NCI-H1436 treated with DMSO at 0.1 percent for 48 hours (cell line): ENCODE measurements at regions not wholly inside any gene's neighbourhood (a gene's known extent, or its start where the extent isn't known, plus 50 kb on each side); places are given as distances from the start of the nearest gene placed in this dataset.

Source experiments
- DNase-seq: peaks from one replicate; lab custom pipeline; 2025; lab: John Stamatoyannopoulos, UW

DNA sequence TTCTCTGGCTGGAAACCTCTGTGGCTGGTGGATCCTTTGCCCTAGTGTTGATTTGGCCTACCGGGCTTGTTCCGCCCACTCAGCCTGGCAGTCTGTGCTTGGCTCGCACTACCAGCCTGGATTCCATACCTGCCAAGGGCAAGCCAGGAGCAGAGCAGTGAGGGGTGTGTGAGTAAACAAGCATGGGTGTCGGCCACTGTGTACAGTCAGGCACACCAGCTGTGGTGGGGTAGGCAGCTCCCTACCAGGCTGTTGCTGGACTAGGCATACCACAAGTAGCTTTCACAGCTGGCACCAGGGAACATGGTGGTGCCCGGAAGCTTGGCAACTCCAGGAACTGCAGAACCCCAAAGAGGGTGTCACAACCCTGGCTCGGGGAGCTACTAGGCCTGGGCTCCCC lies 942.9 kb upstream of the LRRN3 start:
- DNase-seq, result no peak

DNA sequence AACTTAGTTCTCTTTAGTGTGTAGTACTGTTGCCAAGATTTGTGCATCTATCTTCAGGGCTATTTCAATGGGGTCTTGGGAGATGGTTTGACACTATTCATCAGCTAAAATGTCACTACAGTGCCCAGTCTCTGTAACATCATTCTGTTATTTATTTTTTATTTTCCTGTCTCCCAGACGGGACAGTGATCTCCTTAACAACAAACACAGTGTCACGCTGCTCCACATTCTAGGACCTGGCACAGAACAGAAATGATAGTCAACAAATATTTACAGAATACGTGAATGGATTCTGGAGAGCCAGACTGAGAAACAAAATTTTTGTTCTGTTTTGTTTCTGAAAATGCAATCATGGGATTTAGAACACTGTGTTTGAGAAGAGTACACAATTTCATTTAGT lies 937.7 kb upstream of the LRRN3 start:
- DNase-seq, result no peak

DNA sequence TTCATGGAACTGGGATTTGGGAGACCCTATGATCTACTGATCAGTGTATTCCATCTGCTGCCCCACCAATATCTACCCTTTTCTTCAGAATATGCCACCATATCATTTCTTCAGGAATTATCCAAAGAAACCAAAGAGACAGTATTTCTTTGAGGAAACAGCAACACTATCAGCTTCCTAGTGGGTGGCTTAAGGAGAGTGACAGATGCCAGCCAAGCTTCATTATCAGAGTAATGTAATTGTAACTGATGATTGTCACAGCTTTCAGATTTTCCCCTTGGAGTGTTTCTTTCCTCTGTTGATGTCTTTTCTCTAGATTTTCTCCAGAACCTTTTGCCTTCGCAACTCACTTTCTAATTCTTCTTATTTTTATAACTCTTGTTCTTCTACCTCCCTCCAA lies 934.4 kb upstream of the LRRN3 start:
- DNase-seq, result no peak

DNA sequence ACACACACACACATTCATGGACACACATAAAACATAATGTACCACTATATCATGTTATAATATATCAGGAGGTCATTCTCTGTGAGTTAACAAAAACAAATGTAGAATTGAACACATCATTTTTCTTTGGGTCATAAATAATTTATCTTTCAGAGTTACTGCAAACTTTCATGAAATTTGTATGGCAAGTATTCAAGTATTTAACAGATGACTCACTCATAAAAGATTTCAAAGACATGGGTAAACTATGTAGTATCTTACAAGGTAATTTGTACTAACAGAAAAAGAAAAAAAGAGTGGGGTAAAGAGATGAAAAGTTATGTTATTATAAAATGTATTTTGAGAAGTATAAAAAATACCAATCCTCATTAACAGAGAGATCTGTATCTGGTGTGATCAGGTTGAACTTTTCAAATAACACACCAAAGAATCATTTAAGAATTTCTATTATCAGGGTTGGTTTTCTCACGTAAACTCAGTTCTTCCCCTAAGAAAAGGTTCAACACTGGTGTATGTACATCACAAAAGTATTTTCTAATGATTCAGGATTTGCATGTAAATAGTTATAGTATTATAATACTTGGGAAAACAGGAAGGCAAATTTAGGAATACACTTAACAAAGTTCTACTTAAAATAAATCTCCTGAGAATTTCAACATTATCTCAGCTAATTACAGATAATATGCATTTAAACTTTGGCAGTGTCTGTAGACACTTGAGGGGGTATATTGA lies 933.1 kb upstream of the LRRN3 start:
- DNase-seq, result no peak

DNA sequence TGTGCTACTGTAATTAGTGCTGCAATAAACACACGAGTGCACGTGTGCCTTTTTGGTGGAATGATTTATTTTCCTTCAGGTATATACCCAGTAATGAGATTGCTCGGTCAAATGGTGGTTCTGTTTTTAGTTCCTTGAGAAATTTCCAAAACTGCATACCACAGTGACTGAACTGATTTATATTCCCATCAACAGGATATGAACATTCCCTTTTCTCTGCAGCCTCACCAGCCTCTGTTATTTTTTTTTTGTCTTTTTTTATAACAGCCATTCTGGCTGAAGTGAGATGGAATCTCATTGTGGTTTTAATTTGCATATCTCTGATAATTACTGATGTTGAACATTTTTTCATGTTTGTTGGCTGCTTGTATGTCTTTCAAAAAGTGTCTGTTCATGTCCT lies 922.9 kb upstream of the LRRN3 start:
- DNase-seq, result no peak

DNA sequence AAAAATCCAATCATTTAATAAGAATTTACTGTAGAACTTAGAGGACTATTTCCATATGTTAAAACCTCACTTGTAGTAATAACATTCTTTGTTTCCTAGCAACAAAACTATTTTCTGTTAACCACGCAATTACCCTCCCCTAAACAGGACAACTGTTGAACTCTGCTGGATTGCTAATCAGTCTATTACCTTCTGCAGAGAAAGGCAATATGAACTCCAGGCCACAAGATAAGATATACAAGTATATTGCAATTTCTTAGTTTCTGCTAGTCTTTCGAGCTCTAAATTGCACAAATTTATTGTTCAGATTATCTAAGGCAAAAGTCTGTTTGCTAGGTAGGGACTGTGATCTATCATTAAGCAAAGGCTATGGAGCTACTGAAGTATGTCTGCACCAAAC lies 920.1 kb upstream of the LRRN3 start:
- no peak for DNase-seq

DNA sequence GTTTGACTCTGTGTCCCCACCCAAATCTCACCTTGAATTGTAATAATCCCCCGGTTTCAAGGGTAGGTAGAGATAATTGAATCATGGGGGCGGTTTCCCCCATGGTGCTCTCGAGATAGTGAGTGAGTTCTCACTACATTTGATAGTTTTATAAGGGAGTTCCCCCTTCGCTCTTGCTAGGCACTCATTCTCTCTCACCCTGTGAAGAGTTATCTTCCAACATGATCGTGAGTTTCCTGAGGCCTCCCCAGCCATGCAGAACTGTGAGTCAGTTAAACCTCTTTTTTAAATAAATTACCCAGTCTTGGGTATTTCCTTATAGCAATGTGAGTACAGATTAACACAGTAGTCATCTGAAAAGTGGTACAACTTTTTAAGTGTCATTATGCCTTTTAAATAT lies 913.5 kb upstream of the LRRN3 start:
- DNase-seq, result no peak

DNA sequence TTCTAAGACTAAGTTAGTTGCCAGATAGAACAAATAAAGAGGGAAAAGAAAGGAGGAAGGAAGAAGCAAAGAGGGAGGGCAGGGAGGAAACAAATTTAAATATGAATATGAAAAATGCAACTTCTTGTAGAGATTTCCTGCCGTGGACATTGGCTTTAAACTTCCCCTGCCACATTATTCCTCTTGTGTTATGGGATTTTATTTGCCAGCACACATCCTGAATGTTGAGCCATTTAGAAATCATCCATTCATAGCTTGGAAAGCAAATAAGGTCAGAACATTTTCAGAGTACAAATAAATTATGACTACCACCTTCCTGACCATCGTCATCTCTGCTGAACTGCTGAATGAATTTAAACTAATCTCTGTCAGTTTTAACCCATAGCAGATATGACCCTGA lies 911.9 kb upstream of the LRRN3 start:
- DNase-seq, result no peak

DNA sequence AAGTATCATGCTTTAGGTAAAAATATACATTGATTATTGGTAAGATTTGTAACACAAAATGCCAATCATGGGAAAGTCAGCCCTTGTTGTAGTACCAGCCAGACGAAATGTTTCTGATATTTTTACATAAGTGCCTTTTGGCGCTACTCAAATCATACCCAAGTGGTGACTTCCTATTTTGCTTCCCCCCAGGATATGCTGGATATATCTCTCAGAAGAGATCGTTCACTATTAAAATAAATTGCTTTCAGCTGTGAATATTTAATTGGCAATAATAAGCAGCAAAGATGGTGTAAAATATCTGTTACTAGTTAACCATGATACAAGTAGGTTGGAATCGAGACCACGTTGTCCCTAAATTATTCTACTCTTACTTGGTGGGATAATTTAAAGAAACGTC lies 909.2 kb upstream of the LRRN3 start:
- no peak for DNase-seq

DNA sequence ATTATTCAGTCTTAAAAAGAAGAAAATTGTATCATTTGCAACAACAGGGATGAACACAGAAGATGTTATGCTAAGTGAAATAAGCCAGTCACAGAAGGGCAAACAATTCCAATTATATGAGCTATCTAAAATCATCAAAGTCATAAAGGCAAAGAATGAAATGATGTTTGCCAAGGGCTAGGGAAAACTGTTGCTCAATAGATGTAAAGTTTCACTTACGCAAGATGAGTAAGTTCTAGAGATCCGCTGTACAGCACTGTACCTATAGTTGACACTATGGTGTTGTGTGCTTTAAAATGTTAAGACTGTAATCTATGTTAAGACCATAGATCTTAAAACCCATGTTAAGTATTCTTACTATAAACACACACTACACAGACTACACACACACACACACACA lies 904.6 kb upstream of the LRRN3 start:
- DNase-seq, result no peak

DNA sequence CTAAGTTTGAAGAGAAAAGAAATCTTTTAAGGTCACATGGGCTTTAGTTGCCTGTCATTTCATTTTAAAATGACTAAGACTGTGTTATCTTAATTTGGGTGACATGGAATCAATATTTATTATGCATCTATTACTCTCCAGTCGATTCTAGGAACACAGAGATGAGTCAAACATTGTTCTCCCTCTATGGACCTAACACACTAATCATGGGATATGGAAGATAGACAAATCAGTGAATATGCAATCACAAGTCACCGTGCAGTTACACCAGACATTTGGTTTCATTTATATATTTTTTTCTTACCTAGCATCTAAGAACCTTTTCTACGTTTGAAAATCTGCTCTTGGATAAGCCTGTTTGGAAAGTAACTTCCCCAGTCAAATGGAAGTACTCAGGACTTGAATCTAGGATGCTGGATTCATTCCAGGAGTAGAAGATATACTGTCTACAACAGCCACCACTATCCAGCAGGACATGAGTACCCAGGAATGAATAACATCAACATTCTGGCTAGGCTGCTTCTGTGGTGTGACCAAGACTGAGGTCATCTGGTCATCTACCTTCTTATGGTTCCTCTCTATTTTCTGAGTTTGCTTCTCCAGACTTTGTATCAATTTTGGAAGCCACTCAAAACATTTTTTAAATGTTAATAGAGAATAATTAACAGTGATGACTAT lies 902.9 kb upstream of the LRRN3 start:
- DNase-seq, result no peak

DNA sequence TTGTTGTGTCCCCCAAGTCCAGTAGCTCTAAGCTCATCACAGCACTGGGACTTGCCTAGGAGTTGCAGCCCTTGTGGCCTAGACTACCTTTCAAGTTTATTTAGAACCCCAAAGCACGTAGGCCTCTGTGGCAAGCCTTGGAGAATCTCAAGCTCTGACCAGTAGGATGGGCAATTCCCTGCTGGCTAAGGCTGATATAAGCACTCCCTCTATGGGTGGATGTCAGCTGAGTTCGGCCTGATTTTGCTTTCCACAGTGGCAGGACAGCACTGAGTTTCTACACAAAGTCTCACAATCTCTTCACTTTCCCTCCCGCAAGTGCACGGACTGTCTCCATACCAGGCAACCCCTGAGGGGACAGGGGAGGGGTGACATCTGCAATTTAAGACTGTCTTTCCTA lies 886.4 kb upstream of the LRRN3 start:
- DNase-seq, result no peak

DNA sequence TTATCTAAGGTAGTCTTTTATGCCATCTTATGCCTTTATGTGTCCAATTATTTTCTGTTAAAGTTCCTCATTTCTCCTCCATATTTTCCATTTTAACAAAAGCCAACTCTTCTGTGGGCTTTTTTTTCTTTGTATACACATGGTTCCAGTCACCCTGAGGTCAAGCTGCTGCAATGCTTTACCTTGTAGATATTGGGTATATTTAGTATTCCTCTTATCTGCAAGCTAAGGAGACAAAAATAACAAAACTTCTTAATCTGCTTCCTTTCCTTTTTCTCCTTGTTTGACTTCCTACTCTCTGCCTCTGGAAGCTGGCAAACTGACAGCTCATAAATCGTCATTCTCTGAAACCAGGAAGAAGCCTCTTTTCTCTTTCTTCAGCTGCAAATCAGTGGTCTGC lies 885.0 kb upstream of the LRRN3 start:
- no peak for DNase-seq

DNA sequence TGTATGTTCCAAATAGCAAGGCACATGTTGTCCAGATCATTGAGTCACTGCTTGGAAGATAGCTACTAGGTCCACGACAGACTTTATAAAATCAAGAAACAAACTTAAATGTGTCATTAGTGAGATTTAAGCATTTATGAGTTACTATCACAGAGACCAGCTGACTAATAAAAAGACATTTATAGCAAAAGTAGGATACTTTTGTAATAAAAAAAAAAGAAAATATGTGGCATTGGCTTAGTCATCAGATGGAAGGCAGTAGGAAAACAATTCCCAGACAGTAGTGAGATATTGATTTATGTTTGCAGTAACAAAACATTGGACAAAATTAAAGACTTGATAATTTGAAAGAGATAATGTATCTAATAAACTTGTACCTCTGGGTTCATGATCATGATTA lies 881.0 kb upstream of the LRRN3 start:
- no peak for DNase-seq

DNA sequence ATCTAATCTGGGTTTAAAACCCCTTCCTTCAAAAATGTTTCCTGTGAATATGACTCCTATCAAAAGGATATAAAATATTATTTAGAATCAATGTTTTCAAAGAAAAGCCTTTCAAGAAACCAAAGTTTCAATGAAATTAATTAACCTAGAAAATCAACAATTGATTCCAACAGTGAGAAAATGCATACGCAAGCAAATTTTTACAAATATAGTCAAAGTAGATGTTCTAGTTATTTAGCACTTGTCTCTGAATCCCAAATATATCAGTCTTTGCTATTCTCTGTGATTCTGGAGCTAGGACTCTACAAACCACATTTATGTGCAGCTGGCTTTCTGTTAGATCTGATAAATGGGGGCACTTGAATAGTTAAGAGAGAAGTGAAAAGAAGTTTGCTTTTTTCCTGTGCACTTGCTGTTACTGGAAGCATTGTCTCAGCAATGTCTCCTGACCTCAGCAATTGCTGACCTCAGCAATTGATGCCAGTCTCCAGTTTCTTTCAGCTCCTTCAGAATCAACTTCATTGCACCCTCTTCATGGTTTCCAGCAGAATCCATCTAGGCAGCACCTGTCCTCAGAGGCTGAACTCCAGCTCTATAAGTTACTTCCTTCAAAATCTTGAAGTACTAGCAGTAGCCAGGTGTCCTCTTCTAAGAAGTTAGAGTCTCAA lies 879.9 kb upstream of the LRRN3 start:
- DNase-seq, result no peak

DNA sequence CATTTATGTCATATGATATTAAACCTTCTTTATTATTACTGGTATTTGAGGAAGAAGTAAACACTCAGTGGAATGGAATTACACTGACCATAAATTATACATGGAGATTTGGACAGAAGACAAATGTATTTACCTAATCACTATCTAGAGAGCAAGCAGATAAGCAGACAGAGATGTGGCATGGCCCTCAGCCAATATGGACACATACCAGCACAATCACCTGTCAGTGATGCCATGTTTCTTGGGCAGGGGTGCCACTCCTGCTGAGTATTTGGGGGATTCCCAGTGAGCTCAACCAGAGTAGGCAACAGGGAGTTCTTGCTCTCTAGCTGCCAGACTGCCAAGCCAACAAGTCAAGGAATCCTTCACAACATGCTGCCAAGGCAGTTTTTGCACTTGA lies 866.3 kb upstream of the LRRN3 start:
- no peak for DNase-seq

DNA sequence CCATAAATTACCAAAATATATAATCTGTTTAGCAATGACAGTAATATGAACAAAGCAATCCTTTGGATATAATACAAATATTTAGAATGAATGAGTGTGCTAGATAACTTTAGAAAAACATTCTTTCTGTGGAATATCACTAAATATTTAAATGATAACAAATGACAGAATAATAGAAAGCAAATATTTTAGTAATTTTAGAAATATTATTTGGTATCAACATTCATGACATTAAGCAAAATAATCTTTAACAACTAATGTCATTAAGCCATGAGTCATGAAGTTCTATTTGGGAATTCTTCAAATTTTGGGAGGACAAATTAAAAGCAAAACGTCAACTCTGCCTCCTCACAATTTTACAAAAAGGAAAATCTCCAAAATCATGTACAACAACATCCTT lies 844.8 kb upstream of the LRRN3 start:
- DNase-seq, result no peak

DNA sequence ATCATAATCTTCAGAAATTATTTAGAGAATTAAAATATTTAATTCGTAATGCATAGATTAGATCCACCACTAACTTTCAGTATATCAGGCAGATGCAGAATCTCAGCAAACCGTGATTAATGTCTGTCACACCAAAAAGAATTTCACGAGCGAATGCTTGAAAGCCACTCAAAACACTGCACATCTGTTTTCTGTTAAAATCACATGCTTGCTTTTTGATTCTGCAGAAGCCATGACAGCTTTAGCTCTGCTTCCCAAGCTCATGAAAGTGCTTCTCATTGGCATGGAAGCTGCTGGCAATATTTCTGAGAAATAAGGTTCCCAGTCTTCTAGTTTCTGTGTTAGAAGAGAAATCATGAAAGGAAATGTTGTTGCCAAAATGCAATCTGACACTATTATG lies 837.8 kb upstream of the LRRN3 start:
- no peak for DNase-seq

DNA sequence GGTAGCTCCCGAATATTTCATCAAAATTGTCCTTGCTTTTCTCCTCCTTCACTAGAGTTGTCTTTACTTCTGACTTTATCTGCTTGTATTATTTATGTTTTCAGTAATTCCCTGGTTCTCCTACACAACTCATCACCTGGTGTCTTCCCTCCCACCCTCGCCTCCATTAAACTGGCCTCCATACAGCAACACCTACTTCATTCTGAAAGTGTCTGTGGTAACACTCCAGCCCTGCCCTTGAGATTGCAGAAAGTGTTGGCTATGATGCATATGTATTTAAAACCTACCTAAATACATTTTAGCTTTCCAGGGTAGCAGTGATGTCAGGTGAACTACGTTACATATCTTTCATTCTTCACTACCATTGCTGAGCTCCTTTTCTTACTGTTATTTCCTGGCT lies 833.3 kb upstream of the LRRN3 start:
- no peak for DNase-seq

DNA sequence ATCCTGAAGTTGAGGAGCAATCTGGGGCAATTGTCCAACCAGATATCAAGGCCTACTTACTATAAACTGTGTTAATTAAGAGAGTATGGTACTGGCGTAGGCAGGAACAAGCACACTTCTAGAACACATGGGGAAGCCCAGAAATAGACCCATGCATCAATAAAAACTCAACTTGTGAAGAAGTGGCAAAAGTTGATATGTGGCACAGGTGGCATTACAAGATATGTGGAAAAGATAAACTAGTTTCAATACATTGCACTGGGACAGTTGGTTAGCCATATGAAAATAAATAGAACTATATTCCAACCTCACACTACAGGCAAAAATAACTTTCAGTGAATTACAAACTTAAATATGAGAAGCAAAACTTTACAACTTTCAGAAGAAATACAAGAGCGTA lies 828.7 kb upstream of the LRRN3 start:
- no peak for DNase-seq

DNA sequence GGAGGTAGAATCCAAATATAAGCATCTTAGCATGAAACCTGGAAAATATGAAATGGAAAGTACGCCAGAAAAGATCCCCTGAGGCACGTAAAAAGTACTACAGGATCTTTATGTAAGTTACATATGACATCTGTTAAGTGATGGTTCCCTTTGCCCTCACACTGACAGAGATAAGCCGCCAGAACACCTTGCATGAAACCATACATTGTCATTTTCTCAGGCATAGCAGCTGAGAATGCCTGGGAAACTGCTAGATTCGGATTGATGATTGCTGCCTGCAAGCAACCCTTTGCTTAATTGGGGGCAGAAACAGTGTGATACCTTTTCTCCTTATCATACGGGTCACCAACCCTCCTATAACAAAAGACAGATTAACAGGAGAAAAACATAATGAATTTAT lies 826.6 kb upstream of the LRRN3 start:
- no peak for DNase-seq

DNA sequence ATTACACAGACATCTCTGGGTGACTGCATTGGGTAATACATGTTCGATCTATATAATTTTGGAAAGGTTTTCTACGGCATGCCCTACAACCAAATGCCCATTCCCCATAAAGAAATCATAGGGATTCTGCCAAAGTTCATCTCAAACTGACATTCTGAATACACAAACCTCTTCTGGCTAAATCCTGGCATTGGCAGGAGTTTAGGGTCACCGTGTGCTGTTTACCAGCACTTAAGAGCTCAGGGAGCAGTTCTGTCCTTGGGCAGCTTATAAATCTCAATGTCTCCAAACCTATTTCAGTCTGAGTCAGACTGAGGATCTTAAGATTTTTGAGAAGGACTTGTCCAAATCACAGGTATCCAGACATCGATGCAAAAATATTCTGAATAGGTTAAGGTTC lies 809.6 kb upstream of the LRRN3 start:
- DNase-seq, result no peak

DNA sequence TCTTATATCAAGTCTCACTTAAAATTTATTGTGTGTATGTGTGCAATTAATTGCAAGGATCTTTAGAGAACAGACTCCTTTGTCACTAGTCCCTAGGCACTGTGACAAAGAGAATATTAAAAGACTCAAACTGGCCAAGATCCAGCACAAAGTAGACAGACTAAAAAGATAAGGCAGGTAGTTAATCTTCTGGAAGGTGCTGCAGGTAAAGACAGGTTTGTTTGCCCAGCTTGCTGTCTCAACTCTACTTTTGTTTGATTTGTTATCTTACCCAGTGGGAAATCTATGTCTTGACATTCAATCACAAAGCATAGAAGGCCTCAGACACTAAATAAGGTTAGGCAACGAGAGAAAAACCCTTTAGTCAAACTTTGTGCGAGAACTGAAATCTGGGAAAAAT lies 807.9 kb upstream of the LRRN3 start:
- no peak for DNase-seq

DNA sequence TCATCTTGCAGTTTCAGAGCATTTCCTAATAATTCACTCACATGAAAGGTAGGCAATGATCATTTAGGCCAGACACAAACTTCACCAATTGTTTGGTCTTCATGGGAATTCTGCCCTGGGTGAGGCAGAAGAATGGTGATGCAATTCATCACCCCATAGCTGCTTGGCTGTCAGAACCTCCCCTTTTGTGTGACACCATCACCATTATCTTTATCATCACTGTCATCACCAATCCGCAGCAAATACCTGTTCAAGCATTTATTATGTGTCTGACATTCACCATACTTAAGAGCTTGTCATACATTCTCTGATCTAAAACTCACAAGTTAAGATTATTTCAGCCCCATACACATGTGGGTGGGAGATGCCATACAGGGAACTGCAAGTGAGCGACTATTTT lies 799.5 kb upstream of the LRRN3 start:
- DNase-seq, result no peak
